WTC11 (cell line): ENCODE measurements at regions not wholly inside any gene's neighbourhood (a gene's known extent, or its start where the extent isn't known, plus 50 kb on each side); places are given as distances from the start of the nearest gene placed in this dataset.

Source experiments
- CREM ChIP-seq: sonication (generic); formaldehyde crosslinking; IDR thresholded peaks from 2 replicates; pipeline ENCODE4 v1.8.1; 2022; ENCODE audit warnings: mild to moderate bottlenecking, missing genetic modification reagents, moderate library complexity
- ELF4 ChIP-seq: sonication (generic); formaldehyde crosslinking; IDR thresholded peaks from 2 replicates; pipeline ENCODE4 v1.8.1; 2022; ENCODE audit warnings: low read depth, mild to moderate bottlenecking, moderate library complexity, missing genetic modification reagents
- ETV6 ChIP-seq: sonication (generic); formaldehyde crosslinking; IDR thresholded peaks from 2 replicates; pipeline ENCODE4 v1.8.1; 2022; ENCODE audit warnings: mild to moderate bottlenecking, missing genetic modification reagents
- MAX ChIP-seq: sonication (generic); formaldehyde crosslinking; IDR thresholded peaks from 2 replicates; pipeline ENCODE4 v1.8.0; 2022; ENCODE audit warnings: mild to moderate bottlenecking, missing genetic modification reagents
- ZNF121 ChIP-seq: sonication (generic); formaldehyde crosslinking; IDR thresholded peaks from 2 replicates; pipeline ENCODE4 v1.8.0; 2023; ENCODE audit warnings: missing genetic modification reagents
- TF ChIP-seq, protein P1 (sequence below): sonication (generic); formaldehyde crosslinking; conservative IDR thresholded peaks from 2 replicates; pipeline ENCODE4 v1.8.1; 2022; ENCODE audit warnings: mild to moderate bottlenecking, missing genetic modification reagents
- TF ChIP-seq, protein P2 (sequence below): fragments of 200-600 bp; IDR thresholded peaks from 2 replicates; pipeline ENCODE4 v1.8.0; 2022; ENCODE audit warnings: antibody characterized with exemption
- TF ChIP-seq, protein P3 (sequence below): sonication (generic); formaldehyde crosslinking; IDR thresholded peaks from 2 replicates; pipeline ENCODE4 v1.8.1; 2022; ENCODE audit warnings: low read depth, missing genetic modification reagents, borderline replicate concordance

DNA sequence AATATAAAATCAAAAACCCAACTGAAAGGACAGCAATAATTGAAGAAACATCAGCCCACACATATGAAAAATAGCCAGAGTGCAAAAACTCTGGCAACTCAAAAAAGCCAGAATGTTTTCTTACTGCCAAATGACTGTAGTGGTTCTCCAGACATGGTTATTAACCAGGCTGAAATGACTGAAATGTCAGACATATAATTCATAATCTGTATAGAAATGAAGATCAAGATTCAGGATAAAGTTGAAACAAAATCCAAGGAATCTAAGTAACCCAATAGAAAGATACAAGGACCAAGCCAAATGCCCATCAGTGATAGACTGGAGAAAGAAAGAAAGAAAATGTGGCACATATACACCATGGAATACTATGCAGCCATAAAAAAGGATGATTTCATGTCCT lies 553.3 kb upstream of the KLHL4 start:
- TF ChIP-seq, protein P1, sequence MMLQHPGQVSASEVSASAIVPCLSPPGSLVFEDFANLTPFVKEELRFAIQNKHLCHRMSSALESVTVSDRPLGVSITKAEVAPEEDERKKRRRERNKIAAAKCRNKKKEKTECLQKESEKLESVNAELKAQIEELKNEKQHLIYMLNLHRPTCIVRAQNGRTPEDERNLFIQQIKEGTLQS (CRISPR knock-in tag): no peak
- TF ChIP-seq, protein P2, sequence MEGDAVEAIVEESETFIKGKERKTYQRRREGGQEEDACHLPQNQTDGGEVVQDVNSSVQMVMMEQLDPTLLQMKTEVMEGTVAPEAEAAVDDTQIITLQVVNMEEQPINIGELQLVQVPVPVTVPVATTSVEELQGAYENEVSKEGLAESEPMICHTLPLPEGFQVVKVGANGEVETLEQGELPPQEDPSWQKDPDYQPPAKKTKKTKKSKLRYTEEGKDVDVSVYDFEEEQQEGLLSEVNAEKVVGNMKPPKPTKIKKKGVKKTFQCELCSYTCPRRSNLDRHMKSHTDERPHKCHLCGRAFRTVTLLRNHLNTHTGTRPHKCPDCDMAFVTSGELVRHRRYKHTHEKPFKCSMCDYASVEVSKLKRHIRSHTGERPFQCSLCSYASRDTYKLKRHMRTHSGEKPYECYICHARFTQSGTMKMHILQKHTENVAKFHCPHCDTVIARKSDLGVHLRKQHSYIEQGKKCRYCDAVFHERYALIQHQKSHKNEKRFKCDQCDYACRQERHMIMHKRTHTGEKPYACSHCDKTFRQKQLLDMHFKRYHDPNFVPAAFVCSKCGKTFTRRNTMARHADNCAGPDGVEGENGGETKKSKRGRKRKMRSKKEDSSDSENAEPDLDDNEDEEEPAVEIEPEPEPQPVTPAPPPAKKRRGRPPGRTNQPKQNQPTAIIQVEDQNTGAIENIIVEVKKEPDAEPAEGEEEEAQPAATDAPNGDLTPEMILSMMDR: no peak
- no peak for TF ChIP-seq ZNF121 (CRISPR knock-in tag)
- no peak for TF ChIP-seq ETV6 (CRISPR knock-in tag)
- no peak for TF ChIP-seq CREM (CRISPR knock-in tag)
- TF ChIP-seq ELF4 (CRISPR knock-in tag): no peak
- TF ChIP-seq, protein P3, sequence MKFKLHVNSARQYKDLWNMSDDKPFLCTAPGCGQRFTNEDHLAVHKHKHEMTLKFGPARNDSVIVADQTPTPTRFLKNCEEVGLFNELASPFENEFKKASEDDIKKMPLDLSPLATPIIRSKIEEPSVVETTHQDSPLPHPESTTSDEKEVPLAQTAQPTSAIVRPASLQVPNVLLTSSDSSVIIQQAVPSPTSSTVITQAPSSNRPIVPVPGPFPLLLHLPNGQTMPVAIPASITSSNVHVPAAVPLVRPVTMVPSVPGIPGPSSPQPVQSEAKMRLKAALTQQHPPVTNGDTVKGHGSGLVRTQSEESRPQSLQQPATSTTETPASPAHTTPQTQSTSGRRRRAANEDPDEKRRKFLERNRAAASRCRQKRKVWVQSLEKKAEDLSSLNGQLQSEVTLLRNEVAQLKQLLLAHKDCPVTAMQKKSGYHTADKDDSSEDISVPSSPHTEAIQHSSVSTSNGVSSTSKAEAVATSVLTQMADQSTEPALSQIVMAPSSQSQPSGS (CRISPR knock-in tag): no peak
- TF ChIP-seq MAX (CRISPR knock-in tag): no peak
